ENCODE measurements at regions not wholly inside any gene's neighbourhood (a gene's known extent, or its start where the extent isn't known, plus 50 kb on each side); places are given as distances from the start of the nearest gene placed in this dataset.

- no peak for TF ChIP-seq EP300 (IDR thresholded peaks at IDR 0.05)
- TF ChIP-seq CTCF (IDR thresholded peaks at IDR 0.05) = no peak
- no peak for TF ChIP-seq FOXS1 (CRISPR knock-in tag; IDR thresholded peaks at IDR 0.05)
- TF ChIP-seq RAD21 (conservative IDR thresholded peaks at IDR 0.05 in 1 of 2, IDR thresholded peaks at IDR 0.05 in 1 of 2) = no peak
- no peak for TF ChIP-seq CHD2 (IDR thresholded peaks at IDR 0.05; ENCODE audit: low read length, partially characterized antibody)
- no peak for TF ChIP-seq ZFP36 (IDR thresholded peaks at IDR 0.05; ENCODE audit: borderline replicate concordance, partially characterized antibody)
- TF ChIP-seq SMC3 (IDR thresholded peaks at IDR 0.05) = no peak
- TF ChIP-seq, protein P1, sequence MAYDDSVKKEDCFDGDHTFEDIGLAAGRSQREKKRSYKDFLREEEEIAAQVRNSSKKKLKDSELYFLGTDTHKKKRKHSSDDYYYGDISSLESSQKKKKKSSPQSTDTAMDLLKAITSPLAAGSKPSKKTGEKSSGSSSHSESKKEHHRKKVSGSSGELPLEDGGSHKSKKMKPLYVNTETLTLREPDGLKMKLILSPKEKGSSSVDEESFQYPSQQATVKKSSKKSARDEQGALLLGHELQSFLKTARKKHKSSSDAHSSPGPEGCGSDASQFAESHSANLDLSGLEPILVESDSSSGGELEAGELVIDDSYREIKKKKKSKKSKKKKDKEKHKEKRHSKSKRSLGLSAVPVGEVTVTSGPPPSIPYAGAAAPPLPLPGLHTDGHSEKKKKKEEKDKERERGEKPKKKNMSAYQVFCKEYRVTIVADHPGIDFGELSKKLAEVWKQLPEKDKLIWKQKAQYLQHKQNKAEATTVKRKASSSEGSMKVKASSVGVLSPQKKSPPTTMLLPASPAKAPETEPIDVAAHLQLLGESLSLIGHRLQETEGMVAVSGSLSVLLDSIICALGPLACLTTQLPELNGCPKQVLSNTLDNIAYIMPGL (CRISPR knock-in tag; IDR thresholded peaks at IDR 0.05; ENCODE audit: borderline replicate concordance) = no peak
- TF ChIP-seq, protein P2, sequence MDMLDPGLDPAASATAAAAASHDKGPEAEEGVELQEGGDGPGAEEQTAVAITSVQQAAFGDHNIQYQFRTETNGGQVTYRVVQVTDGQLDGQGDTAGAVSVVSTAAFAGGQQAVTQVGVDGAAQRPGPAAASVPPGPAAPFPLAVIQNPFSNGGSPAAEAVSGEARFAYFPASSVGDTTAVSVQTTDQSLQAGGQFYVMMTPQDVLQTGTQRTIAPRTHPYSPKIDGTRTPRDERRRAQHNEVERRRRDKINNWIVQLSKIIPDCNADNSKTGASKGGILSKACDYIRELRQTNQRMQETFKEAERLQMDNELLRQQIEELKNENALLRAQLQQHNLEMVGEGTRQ (IDR thresholded peaks at IDR 0.05) = no peak
- no peak for TF ChIP-seq MYC (IDR thresholded peaks at IDR 0.05; ENCODE audit: borderline replicate concordance, low read length)
- TF ChIP-seq JUN (IDR thresholded peaks at IDR 0.05) = no peak
- TF ChIP-seq NR3C1 (IDR thresholded peaks at IDR 0.05) = no peak
- TF ChIP-seq HDAC2 (IDR thresholded peaks at IDR 0.05) = no peak
- no peak for TF ChIP-seq JUNB (IDR thresholded peaks at IDR 0.05)
These were observed 93.5 kb upstream of the GUCY1A1 start for GRCh38 chr4:155573126-155573525.

Data from A549 (cell line).